Neural cell (in vitro differentiated cells): ENCODE measurements at regions not wholly inside any gene's neighbourhood (a gene's known extent, or its start where the extent isn't known, plus 50 kb on each side); places are given as distances from the start of the nearest gene placed in this dataset.
A peak's percentile ranks its signal among the peaks of the same experiment; 100 is the strongest.

Experiments used
- H2AFZ ChIP-seq: fragments of 200-600, 300-800 bp; sonication (generic), shearing (Covaris generic); 2 replicates; pipeline ENCODE4 v1.6.0; 2014; ENCODE audit warnings: low read depth, mild to moderate bottlenecking, antibody characterized with exemption, low read length, moderate library complexity
- H3F3A ChIP-seq: fragments of 200-600 bp; shearing (Covaris generic); 2 replicates; pipeline ENCODE4 v1.6.1; 2016; ENCODE audit warnings: mild to moderate bottlenecking, moderate library complexity, mixed read lengths, antibody characterized with exemption, low read length; ENCODE audit not compliant: insufficient read depth, poor library complexity, severe bottlenecking
- H3K27ac ChIP-seq: fragments of 200-600, 300-800 bp; sonication (generic), shearing (Covaris generic); 2 replicates; pipeline ENCODE4 v1.5.1; 2014; ENCODE audit warnings: mild to moderate bottlenecking, low read length, moderate library complexity
- H3K27me3 ChIP-seq: fragments of 300-800, 200-600 bp; sonication (generic), shearing (Covaris generic); 2 replicates; pipeline ENCODE4 v1.6.0; 2014; ENCODE audit warnings: mild to moderate bottlenecking, low read depth, low read length, moderate library complexity; ENCODE audit not compliant: insufficient read depth
- H3K36me3 ChIP-seq: fragments of 300-800, 200-600 bp; sonication (generic), shearing (Covaris generic); 2 replicates; pipeline ENCODE4 v1.5.1; 2014; ENCODE audit warnings: mild to moderate bottlenecking, antibody characterized with exemption, low read length, moderate library complexity; ENCODE audit not compliant: insufficient read depth
- H3K4me2 ChIP-seq: fragments of 300-800, 200-600 bp; sonication (generic), shearing (Covaris generic); 2 replicates; pipeline ENCODE4 v1.6.0; 2014; ENCODE audit warnings: mild to moderate bottlenecking, low read length
- H3K4me3 ChIP-seq: fragments of 300-800, 200-600 bp; sonication (generic), shearing (Covaris generic); 2 replicates; pipeline ENCODE4 v1.5.1; 2014; ENCODE audit warnings: mild to moderate bottlenecking, low read length, moderate library complexity
- H3K79me2 ChIP-seq: fragments of 200-600 bp; shearing (Covaris generic); replicated peaks from 2 replicates; pipeline ENCODE4 v1.6.0; 2014; ENCODE audit warnings: mild to moderate bottlenecking, low read length, moderate library complexity; ENCODE audit not compliant: insufficient read depth
- H3K9ac ChIP-seq: fragments of 300-800, 200-600 bp; sonication (generic), shearing (Covaris generic); 2 replicates; pipeline ENCODE4 v1.6.1; 2016; ENCODE audit warnings: mild to moderate bottlenecking, low read length, mixed read lengths
- H3K9me2 ChIP-seq: fragments of 200-600 bp; shearing (Covaris generic); 2 replicates; pipeline ENCODE4 v1.6.1; 2016; ENCODE audit warnings: mild to moderate bottlenecking, low read length, mixed read lengths; ENCODE audit not compliant: insufficient read depth
- H3K9me3 ChIP-seq: fragments of 200-600, 300-800 bp; sonication (generic), shearing (Covaris generic); 2 replicates; pipeline ENCODE4 v1.6.1; 2016; ENCODE audit warnings: mild to moderate bottlenecking, mixed run types, low read length, moderate library complexity, mixed read lengths
- H4K20me1 ChIP-seq: fragments of 200-600 bp; shearing (Covaris generic); 2 replicates; pipeline ENCODE4 v1.6.1; 2016; ENCODE audit warnings: mild to moderate bottlenecking, mixed run types; ENCODE audit not compliant: insufficient read depth
- CTCF ChIP-seq: fragments of 450-650 bp; IDR thresholded peaks from 2 replicates; pipeline ENCODE4 v1.5.1; 2014; ENCODE audit warnings: antibody characterized with exemption, mild to moderate bottlenecking, moderate library complexity; ENCODE audit not compliant: poor library complexity, severe bottlenecking
- EP300 ChIP-seq: fragments of 450-650 bp; conservative IDR thresholded peaks from 2 replicates; pipeline ENCODE4 v1.6.1; 2014; ENCODE audit warnings: antibody characterized with exemption, mild to moderate bottlenecking, moderate library complexity; ENCODE audit not compliant: poor library complexity, severe bottlenecking
- EZH2 ChIP-seq: fragments of 200-600, 300-800 bp; shearing (Covaris generic), sonication (generic); IDR thresholded peaks from 2 replicates; pipeline ENCODE4 v1.6.1; 2014; ENCODE audit warnings: antibody characterized with exemption, low read length, borderline replicate concordance, mild to moderate bottlenecking; ENCODE audit not compliant: insufficient read depth, poor library complexity, severe bottlenecking
- MXI1 ChIP-seq: fragments of 450-650 bp; conservative IDR thresholded peaks from 2 replicates; pipeline ENCODE4 v1.6.1; 2014; ENCODE audit warnings: antibody characterized with exemption, mild to moderate bottlenecking; ENCODE audit not compliant: poor library complexity, severe bottlenecking
- POLR2AphosphoS5 ChIP-seq: IDR thresholded peaks from 2 replicates; pipeline ENCODE4 v1.6.1; 2012
- RAD21 ChIP-seq: fragments of 450-650 bp; conservative IDR thresholded peaks from 2 replicates; pipeline ENCODE4 v1.6.1; 2014; ENCODE audit warnings: antibody characterized with exemption, mild to moderate bottlenecking, moderate library complexity
- REST ChIP-seq: IDR thresholded peaks from 2 replicates; pipeline ENCODE4 v1.6.1; 2012; ENCODE audit warnings: borderline replicate concordance
- SMC3 ChIP-seq: fragments of 450-650 bp; conservative IDR thresholded peaks from 2 replicates; pipeline ENCODE4 v1.6.1; 2014; ENCODE audit warnings: antibody characterized with exemption, mild to moderate bottlenecking, moderate library complexity; ENCODE audit not compliant: poor library complexity
- TAF1 ChIP-seq: IDR thresholded peaks from 2 replicates; pipeline ENCODE4 v1.6.1; 2012; ENCODE audit warnings: low read depth

- H3K4me3 ChIP-seq = no peak overlapping the region
- H3F3A ChIP-seq = peaks cover 2% of the 10 kb centered on the region
- no peaks in the 10 kb centered on the region for H3K9me2 ChIP-seq
- no peak overlapping the region for H3K27ac ChIP-seq
- H3K36me3 ChIP-seq = no peaks in the 10 kb centered on the region
- no peak for TF ChIP-seq RAD21
- no peak for TF ChIP-seq TAF1
- no peak for TF ChIP-seq CTCF
- no peak for TF ChIP-seq EP300
- TF ChIP-seq EZH2 = no peak
- no peak for TF ChIP-seq SMC3
- no peak for TF ChIP-seq REST
- no peak for TF ChIP-seq POLR2AphosphoS5
- no peak for TF ChIP-seq MXI1
- H3K27me3 ChIP-seq = no peaks in the 10 kb centered on the region
- no peaks in the 10 kb centered on the region for H3K9me3 ChIP-seq
- no peaks in the 10 kb centered on the region for H4K20me1 ChIP-seq
- H3K79me2 ChIP-seq = no peaks in the 10 kb centered on the region
- H3K9ac ChIP-seq = no peak overlapping the region
- H2AFZ ChIP-seq = no peak overlapping the region
- H3K4me2 ChIP-seq = peak overlapping the region; percentile 29
These were observed 212.6 kb upstream of the KIF2A start for GRCh38 chr5:62093411-62093810.

DNA sequence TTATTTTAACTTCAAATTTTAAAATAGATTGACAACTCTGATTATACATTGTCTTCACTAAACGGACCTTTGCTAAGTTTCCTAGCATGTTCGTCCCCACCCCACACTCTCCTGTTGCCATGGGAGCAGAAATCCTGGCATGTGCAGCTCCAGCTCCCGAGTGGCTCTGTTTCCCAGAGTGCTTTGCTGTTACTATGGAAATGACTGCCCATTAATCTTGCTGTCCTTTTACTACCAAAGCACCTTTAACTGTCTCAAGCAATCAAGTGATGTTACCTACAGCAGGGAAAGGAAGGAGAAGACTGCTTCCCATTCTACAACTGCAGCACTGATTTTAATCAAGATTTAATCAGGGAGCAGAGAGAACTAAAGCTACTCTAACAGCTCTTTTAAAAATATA, 212.0 kb upstream of the KIF2A start:
- peaks cover 2% of the 10 kb centered on the region for H3F3A ChIP-seq

More for the DNA sequence above, 212.0 kb upstream of the KIF2A start:
- TF ChIP-seq EZH2 (no peak), MXI1 (peak; percentile 54), REST (peak; percentile 76), POLR2AphosphoS5 (peak; percentile 52), CTCF (no peak), SMC3 (no peak), TAF1 (no peak), RAD21 (no peak), EP300 (peak; percentile 53)
- no peaks in the 10 kb centered on the region for H3K79me2 ChIP-seq
- H3K9me3 ChIP-seq = no peaks in the 10 kb centered on the region
- peak overlapping the region; percentile 38 for H3K4me3 ChIP-seq
- H3K27me3 ChIP-seq = no peaks in the 10 kb centered on the region
- H3K9me2 ChIP-seq = no peaks in the 10 kb centered on the region
- peak overlapping the region; percentile 66 for H3K27ac ChIP-seq
- peak overlapping the region; percentile 45 for H3K9ac ChIP-seq
- no peaks in the 10 kb centered on the region for H3K36me3 ChIP-seq
- no peaks in the 10 kb centered on the region for H4K20me1 ChIP-seq
- peak overlapping the region; percentile 3 for H2AFZ ChIP-seq
- H3K4me2 ChIP-seq = peak overlapping the region; percentile 29
